ENCODE measurements at regions not wholly inside any gene's neighbourhood (a gene's known extent, or its start where the extent isn't known, plus 50 kb on each side); places are given as distances from the start of the nearest gene placed in this dataset.

- no TSS peak for BruUV-seq (replicated peaks)
- CTCF ChIA-PET: no interaction called here
- in situ Hi-C loops (cut with HindIII; ENCODE audit: low pct_unique_long_range_greater_than_20kb, low sequenced_read_pairs) (no loop called here), intact Hi-C loops (cut with micrococcal nuclease; ENCODE audit: unreplicated experiment) (no loop called here)
- POLR2A ChIA-PET: no interaction called here
- Histone ChIP-seq H3K27me3 (ENCODE audit: control insufficient read depth, insufficient read depth, low read length) (no peaks in the 10 kb centered on the region), H3K4me1 (ENCODE audit: control insufficient read depth, insufficient read depth, low read length) (no peaks in the 10 kb centered on the region), H3K27ac (ENCODE audit: low read length) (no peak overlapping the region), H3K9me3 (ENCODE audit: control insufficient read depth, insufficient read depth, low read depth, low read length) (no peaks in the 10 kb centered on the region), H3K36me3 (ENCODE audit: control insufficient read depth, insufficient read depth, low read length) (no peaks in the 10 kb centered on the region), H3K4me3 (ENCODE audit: low read depth in 2 of 2, low read length in 2 of 2) (no peak overlapping the region)
- no peak for TF ChIP-seq POLR2AphosphoS5 (IDR thresholded peaks at IDR 0.05; ENCODE audit: low read depth, low read length)
- ATAC-seq (no peak), DNase-seq (ENCODE audit: low read depth, low spot score) (no peak)
Measured at GRCh38 chr9:16145196-16145950, 592.5 kb downstream of the CCDC171 start.

- no peak for TF ChIP-seq SIN3A (IDR thresholded peaks at IDR 0.05; ENCODE audit: borderline replicate concordance, insufficient read depth, low read depth, low read length)
- ChIA-PET POLR2A (no interaction called here), CTCF (no interaction called here)
- in situ Hi-C loops (cut with HindIII; ENCODE audit: low pct_unique_long_range_greater_than_20kb, low sequenced_read_pairs): no loop called here
- Histone ChIP-seq H3K9me3 (ENCODE audit: control insufficient read depth, insufficient read depth, low read depth, low read length) (no peaks in the 10 kb centered on the region), H3K36me3 (ENCODE audit: control insufficient read depth, insufficient read depth, low read length) (no peaks in the 10 kb centered on the region), H3K4me1 (ENCODE audit: control insufficient read depth, insufficient read depth, low read length) (no peaks in the 10 kb centered on the region), H3K4me3 (ENCODE audit: low read depth in 2 of 2, low read length in 2 of 2) (no peak overlapping the region), H3K27ac (ENCODE audit: low read length) (no peak overlapping the region), H3K27me3 (ENCODE audit: control insufficient read depth, insufficient read depth, low read length) (no peaks in the 10 kb centered on the region)
- ATAC-seq: no peak
- BruUV-seq (replicated peaks): no TSS peak
- intact Hi-C loops (cut with micrococcal nuclease; ENCODE audit: unreplicated experiment): no loop called here
- DNase-seq (ENCODE audit: low read depth, low spot score): no peak
Measured at GRCh38 chr9:16147726-16148125, 594.9 kb downstream of the CCDC171 start.

- ChIA-PET CTCF (no interaction called here), POLR2A (no interaction called here)
- ATAC-seq (no peak), DNase-seq (ENCODE audit: low read depth, low spot score) (no peak)
- Histone ChIP-seq H3K9me3 (ENCODE audit: control insufficient read depth, insufficient read depth, low read depth, low read length) (no peaks in the 10 kb centered on the region), H3K36me3 (ENCODE audit: control insufficient read depth, insufficient read depth, low read length) (no peaks in the 10 kb centered on the region), H3K4me3 (ENCODE audit: low read depth in 2 of 2, low read length in 2 of 2) (no peak overlapping the region), H3K27me3 (ENCODE audit: control insufficient read depth, insufficient read depth, low read length) (no peaks in the 10 kb centered on the region), H3K4me1 (ENCODE audit: control insufficient read depth, insufficient read depth, low read length) (no peaks in the 10 kb centered on the region), H3K27ac (ENCODE audit: low read length) (no peak overlapping the region)
- intact Hi-C loops (cut with micrococcal nuclease; ENCODE audit: unreplicated experiment) (no loop called here), in situ Hi-C loops (cut with HindIII; ENCODE audit: low pct_unique_long_range_greater_than_20kb, low sequenced_read_pairs) (no loop called here)
- TF ChIP-seq TCF7L2 (IDR thresholded peaks at IDR 0.05; ENCODE audit: low read depth, low read length): no peak
- no peak for TF ChIP-seq CTCF (IDR thresholded peaks at IDR 0.05)
- TF ChIP-seq SIN3A (IDR thresholded peaks at IDR 0.05; ENCODE audit: borderline replicate concordance, insufficient read depth, low read depth, low read length): no peak
- no peak for TF ChIP-seq REST (IDR thresholded peaks at IDR 0.05; ENCODE audit: insufficient read depth in 1 of 2, low read depth in 2 of 2, low read length in 1 of 2)
- TF ChIP-seq POLR2AphosphoS5 (IDR thresholded peaks at IDR 0.05; ENCODE audit: low read depth, low read length): no peak
- no TSS peak for BruUV-seq (replicated peaks)
Measured at GRCh38 chr9:16150501-16150900, 597.7 kb downstream of the CCDC171 start.
